HS-27A (cell line): ENCODE measurements at regions not wholly inside any gene's neighbourhood (a gene's known extent, or its start where the extent isn't known, plus 50 kb on each side); places are given as distances from the start of the nearest gene placed in this dataset.

ENCODE experiments used
- DNase-seq: peaks from one replicate; pipeline ENCODE4 v3.0.0-alpha.2; 2012; ENCODE audit warnings: low read depth, missing footprints

DNA sequence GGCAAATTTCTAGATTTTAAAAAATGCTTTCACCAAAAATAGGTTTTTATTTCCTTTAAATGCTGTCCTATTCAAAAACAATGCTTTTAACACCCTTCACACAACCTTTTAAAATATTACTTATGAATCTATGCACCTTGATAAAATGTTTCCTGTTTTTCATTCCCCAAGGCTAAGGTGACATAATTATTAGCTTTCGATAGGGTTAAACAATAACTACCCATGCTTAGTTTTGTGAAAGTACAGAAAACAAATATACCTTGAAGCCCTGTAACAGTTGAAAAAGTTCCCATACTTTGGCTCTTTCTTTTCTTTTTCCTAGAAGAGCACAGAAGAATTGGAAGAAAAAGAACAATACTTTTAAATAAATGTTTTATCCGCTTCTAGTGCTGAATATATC is 54.9 kb upstream of the ITPRID2 start:
- no peak for DNase-seq

DNA sequence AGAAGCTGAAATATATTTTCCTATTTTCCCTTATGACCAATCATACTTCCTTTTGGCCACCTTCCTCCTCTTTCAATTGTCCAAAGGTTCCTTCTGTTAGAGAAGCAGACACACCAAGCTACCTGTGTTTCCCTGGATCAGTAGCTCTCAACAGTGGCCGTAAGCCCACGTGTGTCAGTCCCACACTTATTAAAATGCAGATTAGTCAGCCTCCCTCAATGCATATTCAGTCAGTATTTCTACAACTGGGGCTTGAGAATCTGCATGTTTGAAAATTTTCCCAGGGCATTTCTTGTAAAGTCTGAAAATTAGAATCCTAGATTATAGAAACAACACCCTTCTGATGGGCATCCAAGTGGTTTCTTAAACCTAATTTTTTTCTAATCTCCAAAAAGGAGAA is 54.0 kb upstream of the ITPRID2 start:
- DNase-seq = no peak

- no peak for DNase-seq
Observed at GRCh38 chr2:181839811-181840210, 51.7 kb upstream of the ITPRID2 start.

- DNase-seq = no peak
Observed at GRCh38 chr2:181841079-181841478, 50.5 kb upstream of the ITPRID2 start.
